GM18861 (cell line): ENCODE measurements at regions not wholly inside any gene's neighbourhood (a gene's known extent, or its start where the extent isn't known, plus 50 kb on each side); places are given as distances from the start of the nearest gene placed in this dataset.

ENCODE experiments used
- ATAC-seq: cut with Tn5 transposase; IDR thresholded peaks from one replicate; pipeline ENCODE4 v1.9.1; 2021; ENCODE audit not compliant: unreplicated experiment

- no peak for ATAC-seq
Measured at GRCh38 chr1:175894581-175894980, 151.2 kb upstream of the TNR start.

GRCh38 chr1:175893192-175893591 is 149.8 kb upstream of the TNR start:
- no peak for ATAC-seq

GRCh38 chr1:175892686-175893085 is 149.3 kb upstream of the TNR start:
- no peak for ATAC-seq

- no peak for ATAC-seq
Measured at GRCh38 chr1:175891783-175892309, 148.5 kb upstream of the TNR start.

- ATAC-seq = no peak
Measured at GRCh38 chr1:175890958-175891357, 147.6 kb upstream of the TNR start.

- ATAC-seq = no peak
Measured at GRCh38 chr1:175889848-175890247, 146.5 kb upstream of the TNR start.

GRCh38 chr1:175888996-175889395 is 145.6 kb upstream of the TNR start:
- ATAC-seq = no peak

- peak; percentile 77 for ATAC-seq
Measured at GRCh38 chr1:175887981-175888428, 144.6 kb upstream of the TNR start.

- ATAC-seq = no peak
Measured at GRCh38 chr1:175887521-175887920, 144.1 kb upstream of the TNR start.

GRCh38 chr1:175885326-175885725 is 141.9 kb upstream of the TNR start:
- ATAC-seq = no peak

- ATAC-seq = no peak
Measured at GRCh38 chr1:175884369-175884768, 141.0 kb upstream of the TNR start.

GRCh38 chr1:175882192-175882591 is 138.8 kb upstream of the TNR start:
- ATAC-seq = no peak

- no peak for ATAC-seq
Measured at GRCh38 chr1:175881246-175881976, 138.0 kb upstream of the TNR start.

GRCh38 chr1:175878775-175879174 is 135.4 kb upstream of the TNR start:
- ATAC-seq = no peak

GRCh38 chr1:175877939-175878737 is 134.7 kb upstream of the TNR start:
- no peak for ATAC-seq

- ATAC-seq = no peak
Measured at GRCh38 chr1:175875556-175875955, 132.2 kb upstream of the TNR start.

- ATAC-seq = no peak
Measured at GRCh38 chr1:175874081-175874480, 130.7 kb upstream of the TNR start.

- ATAC-seq = peak; percentile 77
Measured at GRCh38 chr1:175873290-175873935, 130.0 kb upstream of the TNR start.

GRCh38 chr1:175872588-175872987 is 129.2 kb upstream of the TNR start:
- no peak for ATAC-seq

GRCh38 chr1:175871647-175872046 is 128.3 kb upstream of the TNR start:
- no peak for ATAC-seq

GRCh38 chr1:175870217-175870616 is 126.8 kb upstream of the TNR start:
- ATAC-seq = no peak

- ATAC-seq = no peak
Measured at GRCh38 chr1:175866776-175867175, 123.4 kb upstream of the TNR start.
